ENCODE measurements at regions not wholly inside any gene's neighbourhood (a gene's known extent, or its start where the extent isn't known, plus 50 kb on each side); places are given as distances from the start of the nearest gene placed in this dataset.

DNA sequence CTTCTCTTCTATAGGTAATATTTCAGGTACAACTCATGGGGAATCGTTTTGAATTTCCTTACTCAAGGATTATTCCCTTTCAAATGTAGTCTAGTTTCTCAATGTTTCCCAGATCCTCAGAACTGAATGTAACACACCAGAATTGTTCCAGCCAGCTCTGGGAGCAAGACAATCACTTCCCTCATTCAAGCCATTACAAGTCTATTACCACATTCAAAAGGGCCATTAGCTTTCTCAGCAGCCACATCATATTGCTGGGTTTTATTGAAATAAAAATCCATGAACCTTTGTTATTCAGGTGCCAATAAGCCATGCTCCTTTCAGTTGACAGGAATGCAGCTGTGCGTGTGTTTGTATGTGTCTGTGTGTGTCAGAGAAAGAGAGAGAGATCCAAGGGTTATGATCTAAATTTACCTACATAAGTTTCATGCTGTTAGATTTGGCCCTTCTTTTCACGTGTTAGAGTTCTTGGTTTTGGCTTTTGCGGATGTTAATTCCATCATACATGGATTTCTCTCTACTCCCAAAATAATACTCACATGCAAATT, 357.7 kb downstream of the BCAT1 start:
- TF ChIP-seq CTCF (IDR thresholded peaks at IDR 0.05), result no peak
- TF ChIP-seq POLR2A (IDR thresholded peaks at IDR 0.05), result no peak
